H1 (cell line): ENCODE measurements at regions not wholly inside any gene's neighbourhood (a gene's known extent, or its start where the extent isn't known, plus 50 kb on each side); places are given as distances from the start of the nearest gene placed in this dataset.

Experiments
- CREB1 ChIP-seq: IDR thresholded peaks from 2 replicates; pipeline ENCODE4 v1.6.1; 2012; ENCODE audit warnings: inconsistent platforms
- CTCF ChIP-seq, 3 experiments: IDR thresholded peaks; 1 replicate in 2 of 3; 2 replicates in 1 of 3; pipeline versions ENCODE4 v1.5.1 to v1.6.1; 2011; ENCODE audit warnings: low read length in 3 of 3, mild to moderate bottlenecking in 3 of 3, inconsistent platforms in 2 of 3, low read depth in 1 of 3, moderate library complexity in 1 of 3; ENCODE audit not compliant: insufficient read depth in 1 of 3; ENCODE audit errors: control extremely low read depth in 1 of 3
- KDM1A ChIP-seq: fragments of 200-600, 300-600 bp; sonication (generic); IDR thresholded peaks from 2 replicates; pipeline ENCODE4 v1.7.1; 2016; ENCODE audit warnings: mild to moderate bottlenecking, low read length, borderline replicate concordance
- MAX ChIP-seq: IDR thresholded peaks from 2 replicates; pipeline ENCODE4 v1.6.1; 2012; ENCODE audit warnings: inconsistent platforms
- POLR2A ChIP-seq, 2 experiments: IDR thresholded peaks; 1 replicate in 1 of 2; 2 replicates in 1 of 2; pipeline ENCODE4 v1.6.1; 2011; ENCODE audit warnings: low read depth in 2 of 2, low read length in 2 of 2, mild to moderate bottlenecking in 2 of 2; ENCODE audit errors: control extremely low read depth in 1 of 2
- POU5F1 ChIP-seq: IDR thresholded peaks from 2 replicates; pipeline ENCODE4 v1.6.1; 2011; ENCODE audit warnings: low read depth, mild to moderate bottlenecking, low read length, moderate library complexity
- YY1 ChIP-seq: IDR thresholded peaks from 2 replicates; pipeline ENCODE4 v1.6.1; 2011; ENCODE audit warnings: low read depth, mild to moderate bottlenecking, low read length

- TF ChIP-seq CTCF (IDR thresholded peaks at IDR 0.05; ENCODE audit: control extremely low read depth in 1 of 3, insufficient read depth in 1 of 3, low read depth in 1 of 3, low read length in 3 of 3): no peak
- TF ChIP-seq CREB1: no peak
- no peak for TF ChIP-seq POU5F1
- no peak for TF ChIP-seq MAX
- TF ChIP-seq POLR2A (IDR thresholded peaks at IDR 0.05; ENCODE audit: control extremely low read depth in 1 of 2, low read depth in 2 of 2, low read length in 2 of 2): no peak
- no peak for TF ChIP-seq KDM1A
- no peak for TF ChIP-seq YY1
Observed at GRCh38 chr12:43109631-43110345, 442.2 kb downstream of the ADAMTS20 start.
